Colonic mucosa (tissue), 4 donors: ENCODE measurements at regions not wholly inside any gene's neighbourhood (a gene's known extent, or its start where the extent isn't known, plus 50 kb on each side); places are given as distances from the start of the nearest gene placed in this dataset.
A peak's percentile ranks its signal among the peaks of the same experiment; 100 is the strongest.

ENCODE experiments used
- DNase-seq: peaks from one replicate; pipeline ENCODE4 v3.0.0-alpha.2; 2020
- H3K27ac ChIP-seq: fragments of 200-600 bp; one replicate; pipeline ENCODE4 v1.8.0; 2021
- H3K27me3 ChIP-seq: fragments of 200-600 bp; one replicate; pipeline ENCODE4 v1.8.0; 2021
- H3K36me3 ChIP-seq: fragments of 200-600 bp; one replicate; pipeline ENCODE4 v1.8.0; 2021
- H3K4me1 ChIP-seq: fragments of 200-600 bp; one replicate; pipeline ENCODE4 v1.8.0; 2021; ENCODE audit warnings: mild to moderate bottlenecking
- H3K4me3 ChIP-seq: fragments of 200-600 bp; one replicate; pipeline ENCODE4 v1.8.0; 2021
- H3K9ac ChIP-seq, 2 donors: one replicate each; pipeline ENCODE4 v1.7.0; 2013; ENCODE audit warnings: control low read depth in 2 of 2, low read depth in 2 of 2, low read length in 2 of 2
- H3K9me3 ChIP-seq: fragments of 200-600 bp; one replicate; pipeline ENCODE4 v1.8.0; 2021
- CTCF ChIP-seq: fragments of 200-600 bp; IDR thresholded peaks from one replicate; pipeline ENCODE4 v1.8.0; 2022; ENCODE audit warnings: antibody characterized with exemption, mild to moderate bottlenecking
- intact Hi-C: fragments of 100-400 bp; cut with DNase I; formaldehyde crosslinking; loops from one replicate; pipeline ENCODE4 v1.14.1; 2022
- donor health status: healthy.
- donor health status: DM: no; HTN: no; CAD: no.
- donor health status: DM: no; HTN: no; CAD: no.

GRCh38 chrX:74180716-74181115 lies 123.3 kb upstream of the ZCCHC13 start:
- no peak for DNase-seq
- Histone ChIP-seq H3K9me3 (no peaks in the 10 kb centered on the region), H3K27me3 (no peaks in the 10 kb centered on the region), H3K4me3 (no peak overlapping the region), H3K9ac (no peak overlapping the region), H3K27ac (no peak overlapping the region), H3K4me1 (no peaks in the 10 kb centered on the region), H3K36me3 (no peaks in the 10 kb centered on the region)
- TF ChIP-seq CTCF = no peak
- intact Hi-C loops = no loop called here

GRCh38 chrX:74179990-74180389 lies 124.0 kb upstream of the ZCCHC13 start:
- no peak for TF ChIP-seq CTCF

GRCh38 chrX:74179499-74179898 lies 124.5 kb upstream of the ZCCHC13 start:
- Histone ChIP-seq H3K36me3 (no peaks in the 10 kb centered on the region), H3K27me3 (no peaks in the 10 kb centered on the region), H3K27ac (peak overlapping the region; percentile 9), H3K4me3 (no peak overlapping the region), H3K9me3 (no peaks in the 10 kb centered on the region), H3K4me1 (no peaks in the 10 kb centered on the region), H3K9ac (no peak overlapping the region)
- TF ChIP-seq CTCF = no peak
- intact Hi-C loops = no loop called here
- no peak for DNase-seq

More at GRCh38 chrX:74179990-74180389, 124.0 kb upstream of the ZCCHC13 start:
- Histone ChIP-seq H3K9me3 (no peaks in the 10 kb centered on the region), H3K9ac (no peak overlapping the region), H3K27ac (peak overlapping the region; percentile 9), H3K4me3 (no peak overlapping the region), H3K27me3 (no peaks in the 10 kb centered on the region), H3K36me3 (no peaks in the 10 kb centered on the region), H3K4me1 (no peaks in the 10 kb centered on the region)
- no peak for DNase-seq
- intact Hi-C loops = no loop called here

GRCh38 chrX:74179071-74179470 lies 124.9 kb upstream of the ZCCHC13 start:
- intact Hi-C loops = no loop called here
- Histone ChIP-seq H3K9ac (no peak overlapping the region), H3K36me3 (no peaks in the 10 kb centered on the region), H3K27ac (peak overlapping the region; percentile 9), H3K4me3 (no peak overlapping the region), H3K9me3 (no peaks in the 10 kb centered on the region), H3K27me3 (no peaks in the 10 kb centered on the region), H3K4me1 (no peaks in the 10 kb centered on the region)
- TF ChIP-seq CTCF = no peak
- no peak for DNase-seq

GRCh38 chrX:74178536-74178935 lies 125.4 kb upstream of the ZCCHC13 start:
- DNase-seq = no peak
- no peaks in the 10 kb centered on the region for H3K27me3 ChIP-seq
- no peaks in the 10 kb centered on the region for H3K4me1 ChIP-seq
- H3K9ac ChIP-seq = no peak overlapping the region
- no peak overlapping the region for H3K4me3 ChIP-seq
- intact Hi-C loops = no loop called here
- no peak overlapping the region for H3K27ac ChIP-seq
- H3K9me3 ChIP-seq = no peaks in the 10 kb centered on the region
- H3K36me3 ChIP-seq = no peaks in the 10 kb centered on the region
- TF ChIP-seq CTCF = no peak

- Histone ChIP-seq H3K27ac (no peak overlapping the region), H3K4me1 (no peaks in the 10 kb centered on the region), H3K27me3 (no peaks in the 10 kb centered on the region), H3K9ac (no peak overlapping the region), H3K36me3 (no peaks in the 10 kb centered on the region), H3K9me3 (no peaks in the 10 kb centered on the region), H3K4me3 (no peak overlapping the region)
- no peak for DNase-seq
- no peak for TF ChIP-seq CTCF
- intact Hi-C loops = no loop called here
Observed at GRCh38 chrX:74171465-74171864, 132.5 kb upstream of the ZCCHC13 start.
